Left kidney (tissue), 1 donor: ENCODE measurements at regions not wholly inside any gene's neighbourhood (a gene's known extent, or its start where the extent isn't known, plus 50 kb on each side); places are given as distances from the start of the nearest gene placed in this dataset.

Experiments used
- DNase-seq: peaks from one replicate; pipeline ENCODE4 v3.0.0-alpha.2; 2013

DNA sequence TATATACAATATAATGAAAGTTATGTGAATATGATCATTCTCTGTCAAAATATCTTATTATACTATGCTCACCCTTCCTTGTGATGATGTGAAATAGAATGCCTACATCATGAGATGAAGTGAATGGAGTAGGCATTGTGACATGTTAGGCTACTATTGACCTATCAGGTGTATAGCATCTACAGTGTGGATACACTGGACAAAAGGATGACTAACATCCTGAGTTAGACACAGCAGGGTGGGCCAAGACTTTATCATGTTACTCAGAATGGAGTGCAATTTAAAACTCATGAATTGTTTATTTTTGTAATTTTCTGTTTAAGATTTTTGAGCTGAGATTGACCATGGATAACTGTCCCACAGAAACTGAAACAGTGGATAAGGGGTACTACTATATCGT is 53.4 kb upstream of the NAV3 start:
- no peak for DNase-seq

DNA sequence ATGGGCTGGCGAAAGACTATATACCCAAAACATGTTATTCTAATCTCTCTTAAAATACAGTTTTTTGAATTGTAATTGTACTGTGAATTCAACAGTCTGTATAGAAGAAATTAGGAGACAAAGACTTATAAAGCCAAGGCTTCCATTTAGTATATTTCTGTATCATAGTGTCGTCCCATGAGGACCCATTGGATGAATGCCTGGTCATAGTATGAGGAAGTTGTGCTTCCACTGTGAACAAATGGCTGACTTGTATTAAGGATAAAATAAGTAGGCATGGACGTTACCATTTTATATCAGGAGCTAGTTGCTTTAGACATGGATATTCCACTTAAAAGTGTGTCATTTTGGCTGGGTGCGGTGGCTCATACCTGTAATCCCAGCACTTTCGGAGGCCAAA is 55.9 kb upstream of the NAV3 start:
- no peak for DNase-seq

GRCh38 chr12:77772676-77773298 is 57.9 kb upstream of the NAV3 start:
- DNase-seq, result no peak

DNA sequence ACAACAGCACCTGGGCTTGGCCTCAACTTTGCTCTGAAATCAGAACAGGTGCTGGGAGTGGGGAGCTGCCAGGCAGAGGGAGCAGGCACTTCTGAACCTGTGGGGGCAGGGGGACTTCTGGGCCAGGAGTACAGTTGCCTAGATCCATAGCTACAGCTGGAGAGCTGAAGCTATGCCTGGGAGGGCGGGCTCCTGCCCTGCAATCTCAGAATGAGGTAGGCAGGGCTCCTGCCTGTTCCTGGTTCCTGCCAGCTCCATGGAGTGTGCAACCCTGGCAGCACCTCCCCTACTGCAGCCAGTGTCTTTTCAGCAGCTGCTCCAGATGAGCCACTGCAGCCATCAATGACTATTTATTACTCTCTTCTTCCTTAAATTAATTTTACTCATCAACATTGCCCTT is 62.1 kb upstream of the NAV3 start:
- no peak for DNase-seq

- DNase-seq, result no peak
Measured at GRCh38 chr12:77767756-77768343, 62.8 kb upstream of the NAV3 start.

DNA sequence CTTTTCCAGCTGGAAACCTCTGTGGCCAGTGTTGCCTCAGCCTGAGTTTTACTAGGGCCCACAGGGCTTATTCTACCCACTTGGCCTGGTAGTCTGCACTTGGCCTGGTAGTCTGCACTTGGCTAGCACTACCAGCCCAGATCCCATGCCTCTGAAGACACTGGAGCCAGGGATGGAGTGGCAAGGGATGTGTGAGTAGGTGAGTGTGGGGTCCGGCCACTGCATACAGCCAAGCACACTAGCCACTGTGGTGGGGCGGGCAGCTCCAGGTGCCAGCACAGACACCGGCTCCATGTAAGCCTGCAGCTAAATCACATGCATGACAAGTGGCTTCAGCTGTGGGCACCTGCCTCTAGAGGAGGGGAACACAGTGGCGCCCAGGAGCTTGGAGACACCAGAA is 63.4 kb upstream of the NAV3 start:
- no peak for DNase-seq

GRCh38 chr12:77766224-77766623 is 64.5 kb upstream of the NAV3 start:
- no peak for DNase-seq

GRCh38 chr12:77761286-77761685 is 69.4 kb upstream of the NAV3 start:
- no peak for DNase-seq

GRCh38 chr12:77760271-77761025 is 70.2 kb upstream of the NAV3 start:
- DNase-seq, result no peak

GRCh38 chr12:77754086-77754485 is 76.6 kb upstream of the NAV3 start:
- DNase-seq, result no peak

- DNase-seq, result no peak
Measured at GRCh38 chr12:77751939-77752338, 78.8 kb upstream of the NAV3 start.

GRCh38 chr12:77746096-77746495 is 84.6 kb upstream of the NAV3 start:
- DNase-seq, result no peak

DNA sequence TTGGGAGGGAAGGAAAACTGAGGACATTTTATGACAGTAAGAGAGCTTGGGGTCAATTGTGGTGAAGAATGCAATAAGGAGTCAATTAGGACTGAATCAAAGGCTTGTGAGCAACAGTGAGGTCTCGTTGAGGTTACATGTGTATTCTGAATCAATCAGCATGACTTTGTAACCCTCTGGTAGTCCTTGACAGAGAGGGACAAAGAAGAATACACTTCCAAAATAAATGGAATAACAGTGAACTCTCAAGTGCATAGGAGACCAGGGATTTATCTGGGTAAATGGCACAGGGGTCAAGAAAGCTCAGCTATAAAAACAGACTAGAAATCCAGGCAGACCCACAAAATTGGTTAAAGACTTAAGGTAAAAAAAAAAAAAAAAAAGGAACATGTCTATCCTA is 85.1 kb upstream of the NAV3 start:
- DNase-seq, result no peak

- no peak for DNase-seq
Measured at GRCh38 chr12:77742631-77743030, 88.1 kb upstream of the NAV3 start.

DNA sequence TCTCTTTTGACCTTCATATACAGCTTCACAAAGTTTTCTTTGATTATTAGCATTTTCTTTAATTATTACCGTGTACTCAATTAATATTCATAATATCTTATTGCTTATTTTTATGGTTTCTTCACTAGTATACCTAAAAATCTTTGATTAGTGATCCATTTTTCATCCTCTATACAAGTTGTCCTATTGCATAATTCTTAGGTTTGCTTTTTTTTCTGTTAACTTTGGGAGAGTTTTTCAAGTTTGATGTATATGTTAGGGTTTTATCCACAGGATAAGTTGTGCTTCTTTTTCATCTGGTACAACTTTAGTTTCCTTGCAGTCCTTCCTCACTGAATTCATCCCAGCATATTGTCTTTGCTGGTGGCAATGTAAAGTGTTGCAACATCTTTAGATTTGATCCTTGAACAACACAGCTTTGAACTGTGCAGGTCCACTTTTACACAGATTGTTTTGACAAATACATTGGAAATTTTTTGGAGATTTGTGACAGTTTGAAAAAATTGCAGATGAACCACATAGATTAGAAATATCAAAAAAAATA is 88.6 kb upstream of the NAV3 start:
- DNase-seq, result no peak

GRCh38 chr12:77736219-77736965 is 94.3 kb upstream of the NAV3 start:
- DNase-seq, result no peak

DNA sequence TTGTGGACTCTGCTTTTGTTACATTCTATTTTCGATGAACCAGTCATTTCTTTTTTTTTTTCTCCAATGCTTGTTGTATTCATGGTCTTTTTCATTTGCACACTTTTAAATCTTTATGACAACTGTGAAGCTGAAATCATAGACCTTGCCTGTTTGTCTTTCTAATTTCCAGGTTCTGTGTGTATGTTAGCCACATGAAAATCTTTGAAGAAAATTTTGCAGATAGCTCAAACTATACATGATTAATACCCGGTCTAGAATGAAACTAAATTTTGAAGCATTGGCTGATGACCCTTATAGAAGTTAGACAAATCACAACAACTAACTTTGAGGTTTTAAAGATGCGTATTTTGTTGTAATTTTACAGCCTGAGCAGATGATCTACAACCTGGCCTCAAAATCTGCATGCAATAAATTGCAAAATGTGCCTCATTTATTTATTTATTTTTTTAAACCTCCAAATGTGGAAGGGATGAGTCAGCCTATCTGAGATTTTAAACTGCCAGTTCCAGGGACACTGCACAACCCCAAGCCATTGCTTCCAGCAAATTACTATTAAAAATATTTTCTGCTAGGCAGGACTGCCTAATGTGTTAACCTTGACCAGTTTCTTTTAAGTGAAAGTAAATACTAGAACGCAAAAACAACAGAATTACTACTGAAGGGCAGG is 96.3 kb upstream of the NAV3 start:
- DNase-seq, result no peak

GRCh38 chr12:77728018-77728417 is 102.7 kb upstream of the NAV3 start:
- no peak for DNase-seq

GRCh38 chr12:77727442-77728001 is 103.2 kb upstream of the NAV3 start:
- no peak for DNase-seq

DNA sequence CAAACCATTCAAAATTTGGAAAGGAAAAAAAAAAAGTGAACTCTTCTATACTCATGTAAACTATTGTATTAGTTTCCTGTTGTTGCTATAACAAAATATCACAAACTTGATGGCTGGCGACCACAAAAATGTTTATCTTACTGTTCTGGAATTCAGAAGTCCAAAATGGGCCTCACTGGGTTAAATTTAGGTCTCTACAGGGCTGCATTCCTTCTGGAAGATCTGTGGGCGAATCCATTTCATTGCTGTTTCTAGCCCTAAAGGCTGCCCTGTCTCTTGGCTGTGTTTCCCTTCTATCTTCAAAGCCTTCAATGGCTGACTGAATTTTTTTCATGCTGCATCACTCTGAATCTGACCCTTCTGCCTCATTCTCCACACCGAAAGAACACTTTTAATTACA is 105.1 kb upstream of the NAV3 start:
- DNase-seq, result no peak

GRCh38 chr12:77724367-77724957 is 106.2 kb upstream of the NAV3 start:
- peak; percentile 36 for DNase-seq
